K562 (cell line): ENCODE measurements at regions not wholly inside any gene's neighbourhood (a gene's known extent, or its start where the extent isn't known, plus 50 kb on each side); places are given as distances from the start of the nearest gene placed in this dataset.

Source experiments
- ATAC-seq: fragments of 200-7000 bp; cut with Tn5 transposase; 3 replicates; pipeline ENCODE4 v1.9.1; 2020; ENCODE audit warnings: moderate library complexity
- BruUV-seq: library from RNA; stranded (reverse); fragments of 400-500 nt; replicated peaks from 2 replicates; lab custom pipeline; 2021; lab: Mats Ljungman, UMichigan
- CTCF ChIA-PET: fragments of 300-600 bp; formaldehyde crosslinking; extraction: SDS; loops from one replicate; lab custom pipeline; 2021; ENCODE audit warnings: low intra/inter-chr PET ratio; lab: Yijun Ruan, JAX
- POLR2A ChIA-PET: fragments of 300-600, 350-650 bp; sonication (Branson Sonifier 250); formaldehyde crosslinking; extraction: SDS; loops from one replicate; lab custom pipeline; 2021; ENCODE audit warnings: antibody characterized with exemption, inconsistent platforms; lab: Yijun Ruan, JAX
- DNase-seq, 4 experiments: peaks; one replicate each; pipeline versions ENCODE4 v3.0.0 to v3.0.0-alpha.2; 2011 to 2018; ENCODE audit warnings: low spot score in 3 of 4, mixed read lengths in 3 of 4; ENCODE audit errors: extremely low read depth in 1 of 4
- FAIRE-seq: peaks from 2 replicates; lab custom pipeline; 2011; peaks lifted over from hg19 to GRCh38; lab: Jason Lieb, UNC
- H2AFZ ChIP-seq: 2 replicates; pipeline ENCODE4 v1.6.0; 2011; ENCODE audit warnings: low read depth, low read length, control low read depth, inconsistent platforms
- H3K27ac ChIP-seq: fragments of 200-600 bp; 3 replicates; pipeline ENCODE4 v1.8.0; 2011; ENCODE audit warnings: low read depth, mild to moderate bottlenecking, control low read depth, inconsistent platforms, low read length, moderate library complexity, mixed read lengths; ENCODE audit errors: extremely low read depth
- H3K27me3 ChIP-seq, 2 experiments: fragments of 300-600 bp in 1 of 2; 2 replicates in 1 of 2; 3 replicates in 1 of 2; pipeline versions ENCODE4 v1.6.0 to v1.8.0; 2011; ENCODE audit warnings: inconsistent platforms in 2 of 2, low read length in 2 of 2, mild to moderate bottlenecking in 1 of 2, mixed read lengths in 1 of 2, moderate library complexity in 1 of 2; ENCODE audit not compliant: control insufficient read depth in 2 of 2, insufficient read depth in 2 of 2
- H3K36me3 ChIP-seq: fragments of 300-600 bp; 3 replicates; pipeline ENCODE4 v1.8.0; 2011; ENCODE audit warnings: mild to moderate bottlenecking, low read length, inconsistent platforms; ENCODE audit not compliant: control insufficient read depth, insufficient read depth
- H3K4me1 ChIP-seq, 2 experiments: fragments of 200-600 bp in 1 of 2; replicated peaks in 1 of 2; 2 replicates in 1 of 2; 3 replicates in 1 of 2; pipeline versions ENCODE4 v1.5.1 to v1.8.0; 2011; ENCODE audit warnings: inconsistent platforms in 2 of 2, low read length in 2 of 2, mild to moderate bottlenecking in 1 of 2, mixed read lengths in 1 of 2, moderate library complexity in 1 of 2; ENCODE audit not compliant: control insufficient read depth in 2 of 2, insufficient read depth in 2 of 2
- H3K4me2 ChIP-seq: 2 replicates; pipeline ENCODE4 v1.6.1; 2011; ENCODE audit warnings: low read length, control low read depth, inconsistent platforms, mixed read lengths; ENCODE audit not compliant: insufficient read depth
- H3K4me3 ChIP-seq: fragments of 200-600 bp; sonication (generic), shearing (Covaris generic); 2 replicates; pipeline ENCODE4 v1.5.1; 2016; ENCODE audit warnings: control low read depth, inconsistent platforms
- H3K79me2 ChIP-seq: fragments of 200-600 bp; 3 replicates; pipeline ENCODE4 v1.8.0; 2011; ENCODE audit warnings: low read length, inconsistent platforms; ENCODE audit not compliant: control insufficient read depth, insufficient read depth
- H3K9ac ChIP-seq, 2 experiments: 2 replicates each; pipeline versions ENCODE4 v1.6.0 to v1.6.1; 2011; ENCODE audit warnings: low read depth in 2 of 2, low read length in 2 of 2, control low read depth in 1 of 2, inconsistent platforms in 1 of 2, mild to moderate bottlenecking in 1 of 2, mixed read lengths in 1 of 2; ENCODE audit not compliant: insufficient read depth in 1 of 2
- H3K9me1 ChIP-seq: one replicate; pipeline ENCODE4 v1.6.0; 2011; ENCODE audit warnings: inconsistent platforms, mild to moderate bottlenecking, low read length, moderate library complexity; ENCODE audit not compliant: control insufficient read depth, insufficient read depth
- H3K9me3 ChIP-seq: replicated peaks from 2 replicates; pipeline ENCODE4 v1.5.1; 2011; ENCODE audit warnings: low read depth, low read length, inconsistent platforms; ENCODE audit not compliant: control insufficient read depth, insufficient read depth
- H4K20me1 ChIP-seq: replicated peaks from 2 replicates; pipeline ENCODE4 v1.6.1; 2011; ENCODE audit warnings: low read length, inconsistent platforms, mixed read lengths; ENCODE audit not compliant: control insufficient read depth, insufficient read depth
- ATF1 ChIP-seq, 2 experiments: fragments of 450-650 bp in 1 of 2; IDR thresholded peaks; 2 replicates each; pipeline ENCODE4 v1.6.1; 2016; ENCODE audit warnings: missing compliant biosample characterization in 1 of 2, missing genetic modification characterization in 1 of 2
- CBFA2T2 ChIP-seq: fragments of 450-650 bp; conservative IDR thresholded peaks from 2 replicates; pipeline ENCODE4 v1.6.1; 2017; ENCODE audit warnings: mild to moderate bottlenecking
- ESRRA ChIP-seq: fragments of 450-650 bp; IDR thresholded peaks from 2 replicates; pipeline ENCODE4 v1.6.1; 2014; ENCODE audit warnings: low read depth, mild to moderate bottlenecking, moderate library complexity, borderline replicate concordance
- GATAD2B ChIP-seq: fragments of 450-650 bp; IDR thresholded peaks from 2 replicates; pipeline ENCODE4 v1.6.1; 2017; ENCODE audit warnings: mild to moderate bottlenecking, borderline replicate concordance
- GTF2E2 ChIP-seq: fragments of 200-800 bp; sonication (Bioruptor generic); IDR thresholded peaks from 2 replicates; pipeline ENCODE4 v1.6.1; 2016; ENCODE audit warnings: missing genetic modification characterization, missing compliant biosample characterization
- HBP1 ChIP-seq: fragments of 450-650 bp; formaldehyde crosslinking; IDR thresholded peaks from 2 replicates; pipeline ENCODE4 v1.4.0; 2022; ENCODE audit warnings: missing genetic modification characterization
- NFE2L1 ChIP-seq: fragments of 450-650 bp; IDR thresholded peaks from 2 replicates; pipeline ENCODE4 v1.6.1; 2016; ENCODE audit warnings: missing genetic modification characterization, low read depth, mild to moderate bottlenecking, missing compliant biosample characterization, moderate library complexity, borderline replicate concordance
- PRDM10 ChIP-seq: fragments of 450-650 bp; IDR thresholded peaks from 2 replicates; pipeline ENCODE4 v1.6.1; 2018; ENCODE audit not compliant: partially characterized antibody
- RAD51 ChIP-seq: fragments of 450-650 bp; IDR thresholded peaks from 2 replicates; pipeline ENCODE4 v1.7.1; 2016; ENCODE audit warnings: low read depth, mild to moderate bottlenecking, borderline replicate concordance
- RUNX1 ChIP-seq: sonication (generic); IDR thresholded peaks from 2 replicates; pipeline ENCODE4 v1.6.1; 2016; ENCODE audit warnings: antibody characterized with exemption, low read depth
- TEAD1 ChIP-seq, 2 experiments: fragments of 450-650 bp in 1 of 2; sonication (generic) in 1 of 2; formaldehyde crosslinking; IDR thresholded peaks; 2 replicates each; pipeline versions ENCODE4 v1.4.0 to v1.8.0; 2020 to 2022; ENCODE audit warnings: mild to moderate bottlenecking in 2 of 2, missing genetic modification reagents in 1 of 2
- ZNF140 ChIP-seq: fragments of 250-450 bp; sonication (Bioruptor Pico); IDR thresholded peaks from 2 replicates; pipeline ENCODE4 v1.8.0; 2021; ENCODE audit warnings: moderate library complexity, mild to moderate bottlenecking, inconsistent platforms
- ZNF184 ChIP-seq: sonication (generic); formaldehyde crosslinking; IDR thresholded peaks from 2 replicates; pipeline ENCODE4 v1.5.0; 2020; ENCODE audit warnings: missing genetic modification reagents
- ZNF830 ChIP-seq: fragments of 250-450 bp; sonication (Bioruptor Pico); IDR thresholded peaks from 2 replicates; pipeline ENCODE4 v1.5.0; 2021; ENCODE audit warnings: mild to moderate bottlenecking
- WGBS: fragments of 100-300 bp; shearing (Covaris generic); methylation state at CpG from one replicate; pipeline ENCODE4 v1.1.6; 2016; ENCODE audit warnings: low coverage, mixed read lengths; ENCODE audit not compliant: insufficient coverage; ENCODE audit errors: missing lambda C conversion rate; 5-methylcytosine and 5-hydroxymethylcytosine counted together
- in situ Hi-C: fragments of 300-500 bp; cut with MboI; formaldehyde crosslinking; loops from 4 replicates; pipeline ENCODE4 v1.15.0; 2018; ENCODE audit warnings: inconsistent platforms, mixed read lengths
- intact Hi-C: fragments of 100-400 bp; cut with micrococcal nuclease; formaldehyde crosslinking; loops from 2 replicates; pipeline ENCODE4 v1.14.2; 2022

DNA sequence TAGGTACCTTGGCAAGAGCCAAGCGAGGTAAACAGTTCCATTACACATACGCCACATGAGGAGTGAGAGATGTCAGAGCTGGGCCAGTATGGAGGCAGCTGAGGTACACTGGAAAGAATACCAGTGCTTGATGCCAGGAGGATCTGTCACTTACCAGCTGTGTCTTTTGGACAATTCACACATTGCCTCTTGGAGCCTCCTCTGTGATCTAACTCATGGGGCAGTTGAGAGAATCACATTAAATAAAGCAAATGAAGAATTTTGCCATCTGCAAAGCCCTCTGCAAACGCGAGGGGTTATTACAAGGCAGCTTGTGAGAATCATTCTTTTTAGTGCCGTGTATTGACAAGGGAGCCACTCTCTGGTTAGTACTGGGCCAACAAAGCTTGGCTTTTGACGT is 429.7 kb upstream of the KLF4 start:
- DNase-seq (no peak), ATAC-seq (no peak), FAIRE-seq (no peak)
- Histone ChIP-seq H3K79me2 (no peaks in the 10 kb centered on the region), H3K9me1 (no peaks in the 10 kb centered on the region), H3K4me2 (no peak overlapping the region), H4K20me1 (no peaks in the 10 kb centered on the region; the same call in 1 of the 2 replicates), H3K9me3 (no peaks in the 10 kb centered on the region), H3K9ac (no peak overlapping the region), H3K4me3 (no peak overlapping the region), H3K27ac (no peak overlapping the region), H2AFZ (no peak overlapping the region), H3K4me1 (no peaks in the 10 kb centered on the region), H3K27me3 (no peaks in the 10 kb centered on the region), H3K36me3 (no peaks in the 10 kb centered on the region)
- in situ Hi-C loops (no loop called here), intact Hi-C loops (loop anchor here (10.0 kb wide), 1 partner anchor 356 kb away; no protein-coding TSS in a partner anchor)
- WGBS = 1% methylated on average over 5 of the region's 6 CpGs
- ChIA-PET POLR2A (interaction anchor here (0.8 to 1.5 kb wide), 2 partner anchors 10 to 30 kb away, joined by 3 to 7 read pairs; no protein-coding TSS in a partner anchor), CTCF (no interaction called here)
- TF ChIP-seq ZNF140 (CRISPR knock-in tag) (no peak), ZNF184 (CRISPR knock-in tag) (no peak), NFE2L1 (tag) (no peak), GTF2E2 (no peak), RUNX1 (no peak), HBP1 (no peak), ESRRA (no peak), RAD51 (no peak), PRDM10 (no peak), CBFA2T2 (no peak), GATAD2B (no peak), ZNF830 (no peak), TEAD1 (CRISPR knock-in tag; IDR thresholded peaks at IDR 0.05) (no peak), ATF1 (CRISPR knock-in tag; IDR thresholded peaks at IDR 0.05) (no peak), ATF1 (tag; IDR thresholded peaks at IDR 0.05) (no peak)
- BruUV-seq = no TSS peak
